Activated T-cell treated with anti-CD3 and anti-CD28 coated beads, Interleukin-2, amount 50 U/mL, for 72 hours (primary cell): ENCODE measurements at regions not wholly inside any gene's neighbourhood (a gene's known extent, or its start where the extent isn't known, plus 50 kb on each side); places are given as distances from the start of the nearest gene placed in this dataset.
"Not testable (repeated sequence)": the region's sequence is repeated elsewhere in the genome, so short reads cannot be mapped to it uniquely, and the experiment has no call there.

Experiments used
- ATAC-seq, 2 donors: fragments of 150-1000 bp; cut with Tn5 transposase; replicated peaks in 1 of 2; 2 replicates each; pipeline ENCODE4 v1.10.0; 2021; ENCODE audit warnings: moderate library complexity in 2 of 2, mild to moderate bottlenecking in 1 of 2
- DNase-seq, 2 donors: peaks; one replicate each; pipeline ENCODE4 v3.0.0; 2021 to 2022; ENCODE audit warnings: mixed read lengths in 1 of 2
- H3K27ac Mint-ChIP-seq: one replicate; pipeline ENCODE4 v1.8.0; 2022; ENCODE audit warnings: mild to moderate bottlenecking, moderate library complexity, mixed read lengths
- H3K27me3 Mint-ChIP-seq: one replicate; pipeline ENCODE4 v1.8.0; 2022; ENCODE audit warnings: low read depth, mixed read lengths
- H3K36me3 Mint-ChIP-seq, 2 donors: one replicate each; pipeline ENCODE4 v1.8.0; 2022; ENCODE audit warnings: mixed read lengths in 2 of 2, mild to moderate bottlenecking in 1 of 2; ENCODE audit not compliant: insufficient read depth in 2 of 2
- H3K4me1 Mint-ChIP-seq: one replicate; pipeline ENCODE4 v1.8.0; 2022; ENCODE audit warnings: low read depth, mixed read lengths
- H3K4me3 Mint-ChIP-seq, 2 donors: one replicate each; pipeline ENCODE4 v1.8.0; 2022; ENCODE audit warnings: mild to moderate bottlenecking in 2 of 2, mixed read lengths in 2 of 2, moderate library complexity in 2 of 2
- H3K9me3 Mint-ChIP-seq, 2 donors: one replicate each; pipeline ENCODE4 v1.8.0; 2022; ENCODE audit warnings: mixed read lengths in 2 of 2

DNA sequence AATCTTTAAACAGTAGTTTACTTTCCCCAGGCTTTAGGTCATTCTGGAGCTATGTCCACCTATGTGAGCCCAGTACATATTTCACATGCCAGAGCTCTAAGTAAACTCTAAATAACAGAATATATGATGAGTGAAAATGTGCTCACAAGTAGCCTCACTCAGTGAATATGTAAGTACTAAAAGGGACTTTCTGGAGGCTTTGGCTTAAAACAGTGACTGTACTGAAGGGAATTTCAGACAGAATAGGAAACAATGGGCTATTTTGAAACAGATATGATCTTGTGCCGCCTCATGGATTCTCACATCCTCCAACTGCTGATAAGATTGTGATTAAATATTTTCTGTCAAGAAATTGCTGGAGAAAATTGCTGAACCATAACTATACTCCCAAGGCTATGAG lies 747.9 kb downstream of the SOCS6 start:
- H3K4me1 Mint-ChIP-seq, result no peaks in the 10 kb centered on the region
- H3K36me3 Mint-ChIP-seq, result no peaks in the 10 kb centered on the region
- DNase-seq, result no peak
- peaks cover 0 to 4% of the 10 kb centered on the region in 2 donors for H3K9me3 Mint-ChIP-seq
- no peaks in the 10 kb centered on the region for H3K27me3 Mint-ChIP-seq
- no peak overlapping the region for H3K4me3 Mint-ChIP-seq
- H3K27ac Mint-ChIP-seq, result no peak overlapping the region
- no peak for ATAC-seq

DNA sequence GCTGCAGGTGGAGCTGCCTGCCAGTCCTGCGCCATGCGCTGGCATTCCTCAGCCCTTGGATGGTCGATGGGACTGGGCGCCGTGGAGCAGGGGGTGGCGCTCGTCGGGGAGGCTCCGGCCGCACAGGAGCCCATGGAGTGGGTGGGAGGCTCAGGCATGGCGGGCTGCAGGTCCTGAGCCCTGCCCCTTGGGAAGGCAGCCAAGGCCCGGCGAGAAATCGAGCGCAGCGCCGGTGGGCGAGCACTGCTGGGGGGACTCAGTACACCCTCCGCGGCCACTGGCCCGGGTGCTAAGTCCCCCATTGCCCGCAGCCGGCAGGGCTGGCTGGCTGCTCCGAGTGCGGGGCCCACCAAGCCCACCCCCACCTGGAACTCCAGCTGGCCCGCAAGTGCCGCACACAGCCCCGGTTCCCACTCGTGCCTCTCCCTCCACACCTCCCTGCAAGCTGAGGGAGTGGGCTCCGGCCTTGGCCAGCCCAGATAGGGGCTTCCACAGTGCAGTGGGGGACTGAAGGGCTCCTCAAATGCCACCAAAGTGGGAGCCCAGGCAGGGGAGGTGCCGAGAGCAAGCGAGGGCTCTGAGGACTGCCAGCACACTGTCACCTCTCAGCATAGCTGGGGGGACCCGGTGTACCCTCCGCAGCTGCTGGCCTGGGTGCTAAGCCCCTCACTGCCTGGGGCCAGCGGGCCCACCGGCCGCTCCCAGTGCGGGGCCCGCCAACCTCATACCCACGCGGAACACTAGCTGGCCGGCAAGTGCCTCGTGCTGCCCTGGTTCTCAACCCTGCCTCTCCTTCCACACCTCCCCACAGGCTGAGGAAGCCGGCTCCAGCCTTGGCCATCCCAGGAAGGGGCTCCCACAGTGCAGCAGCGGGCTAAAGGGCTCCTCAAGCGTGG lies 742.7 kb downstream of the SOCS6 start:
- not testable (repeated sequence) for H3K27ac Mint-ChIP-seq, H3K4me3 Mint-ChIP-seq, H3K27me3 Mint-ChIP-seq, H3K9me3 Mint-ChIP-seq, H3K36me3 Mint-ChIP-seq, ATAC-seq, DNase-seq, H3K4me1 Mint-ChIP-seq

DNA sequence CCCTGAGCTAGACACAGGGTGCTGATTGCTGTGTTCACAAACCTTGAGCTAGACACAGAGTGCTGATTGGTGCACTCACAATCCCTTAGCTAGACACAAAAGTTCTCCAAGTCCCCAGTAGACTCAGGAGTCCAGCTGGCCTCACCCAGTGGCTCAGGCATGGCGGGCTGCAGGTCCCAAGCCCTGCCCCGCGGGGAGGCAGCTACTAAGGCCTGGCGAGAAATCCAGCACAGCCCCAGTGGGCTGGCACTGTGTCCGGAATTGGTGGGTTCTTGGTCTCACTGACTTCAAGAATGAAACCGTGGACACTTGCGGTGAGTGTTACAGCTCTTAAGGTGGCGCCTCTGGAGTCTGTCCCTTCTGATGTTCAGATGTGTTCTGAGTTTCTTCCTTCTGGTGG lies 741.2 kb downstream of the SOCS6 start:
- H3K4me1 Mint-ChIP-seq, H3K9me3 Mint-ChIP-seq, H3K4me3 Mint-ChIP-seq, H3K27ac Mint-ChIP-seq, DNase-seq, H3K27me3 Mint-ChIP-seq, H3K36me3 Mint-ChIP-seq, ATAC-seq: not testable (repeated sequence)

DNA sequence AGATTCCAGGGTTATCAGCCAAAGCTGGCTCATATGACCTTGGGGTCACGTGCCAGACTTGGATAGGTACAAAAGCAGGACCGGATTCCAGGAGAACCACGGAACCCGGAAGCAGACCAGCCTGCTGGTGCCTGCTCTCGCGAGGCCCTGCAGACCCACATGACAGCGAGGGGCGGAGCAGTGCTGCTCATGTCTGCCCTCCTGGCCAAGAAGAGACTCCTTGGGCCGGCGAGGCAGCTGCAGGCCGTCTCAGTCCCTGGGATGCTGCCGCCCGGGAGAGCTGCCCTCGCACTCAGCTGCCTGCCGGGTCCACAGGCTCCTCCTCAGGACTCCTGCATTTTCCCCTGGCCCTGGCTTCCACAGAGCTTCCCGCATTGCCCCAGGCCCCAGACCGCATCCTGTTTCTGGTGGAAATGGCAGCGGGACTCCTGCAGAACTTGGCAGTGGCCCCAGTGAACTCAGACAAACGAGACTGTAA lies 739.5 kb downstream of the SOCS6 start:
- ATAC-seq, result no peak
- peaks cover 2% of the 10 kb centered on the region in 2 donors for H3K36me3 Mint-ChIP-seq
- no peak overlapping the region for H3K4me3 Mint-ChIP-seq

DNA sequence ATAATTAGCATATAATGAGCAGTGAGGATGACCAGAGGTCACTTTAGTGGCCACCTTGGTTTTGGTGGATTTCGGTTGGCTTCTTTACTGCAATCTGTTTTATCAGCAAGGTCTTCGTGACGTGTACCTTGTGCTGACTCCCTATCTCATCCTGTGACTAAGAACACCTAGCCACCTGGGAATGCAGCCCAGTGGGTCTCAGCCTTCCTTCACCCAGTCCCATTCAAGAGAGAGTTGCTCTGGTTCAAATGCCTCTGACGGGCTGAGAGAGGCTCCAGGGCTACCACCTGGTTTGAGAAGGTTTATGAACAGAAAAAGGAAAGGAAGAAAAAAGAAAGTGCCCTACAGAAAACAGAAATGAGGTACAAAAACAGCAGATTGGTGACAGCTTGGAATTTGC lies 738.7 kb downstream of the SOCS6 start:
- ATAC-seq, result no peak
- Mint-ChIP-seq H3K9me3 (peaks cover 0 to 2% of the 10 kb centered on the region in 2 donors), H3K4me3 (no peak overlapping the region), H3K4me1 (no peaks in the 10 kb centered on the region), H3K36me3 (peaks cover 2% of the 10 kb centered on the region in 2 donors), H3K27me3 (no peaks in the 10 kb centered on the region), H3K27ac (no peak overlapping the region)
- DNase-seq, result no peak

More for the DNA sequence above, 739.5 kb downstream of the SOCS6 start:
- Mint-ChIP-seq H3K27ac (no peak overlapping the region), H3K4me1 (no peaks in the 10 kb centered on the region), H3K27me3 (no peaks in the 10 kb centered on the region), H3K9me3 (peaks cover 0 to 2% of the 10 kb centered on the region in 2 donors)
- no peak for DNase-seq

DNA sequence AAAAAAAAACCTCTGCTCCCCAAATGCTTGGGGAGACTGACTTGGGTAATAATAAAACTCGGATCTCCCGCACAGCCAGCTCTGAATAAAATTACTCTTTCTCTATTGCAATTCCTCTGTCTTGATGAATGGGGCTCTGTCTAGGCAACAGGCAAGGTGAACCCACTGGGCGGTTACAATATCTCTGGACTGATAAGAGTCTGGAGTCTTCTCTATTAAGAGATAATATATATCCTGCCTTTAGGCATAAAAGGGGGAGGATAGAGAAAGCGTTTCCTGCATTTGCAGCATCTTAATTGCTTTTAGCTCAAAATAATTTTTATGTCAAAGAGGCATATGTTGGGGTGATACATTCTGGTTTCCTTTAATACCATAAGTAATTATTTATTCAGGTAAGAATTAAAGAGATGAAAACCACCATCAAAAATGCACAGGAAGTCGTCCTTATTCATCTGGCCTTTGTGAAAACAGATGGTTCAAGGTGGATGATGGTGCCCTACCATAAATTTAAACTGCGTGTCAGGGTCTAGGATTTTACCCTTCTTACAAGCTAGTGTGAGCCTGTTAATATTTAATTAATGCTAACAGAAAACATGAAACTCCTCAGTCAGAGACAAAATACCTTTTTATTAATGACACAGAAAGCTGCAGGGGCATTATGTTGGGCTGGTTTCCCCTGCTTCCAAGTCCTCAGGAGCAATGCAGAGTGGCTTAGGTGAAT lies 736.8 kb downstream of the SOCS6 start:
- Mint-ChIP-seq H3K27ac (no peak overlapping the region), H3K4me3 (no peak overlapping the region), H3K27me3 (no peaks in the 10 kb centered on the region), H3K36me3 (peaks cover 2% of the 10 kb centered on the region in 2 donors), H3K4me1 (no peaks in the 10 kb centered on the region), H3K9me3 (peaks cover 0 to 2% of the 10 kb centered on the region in 2 donors)
- ATAC-seq, result no peak
- DNase-seq, result no peak

DNA sequence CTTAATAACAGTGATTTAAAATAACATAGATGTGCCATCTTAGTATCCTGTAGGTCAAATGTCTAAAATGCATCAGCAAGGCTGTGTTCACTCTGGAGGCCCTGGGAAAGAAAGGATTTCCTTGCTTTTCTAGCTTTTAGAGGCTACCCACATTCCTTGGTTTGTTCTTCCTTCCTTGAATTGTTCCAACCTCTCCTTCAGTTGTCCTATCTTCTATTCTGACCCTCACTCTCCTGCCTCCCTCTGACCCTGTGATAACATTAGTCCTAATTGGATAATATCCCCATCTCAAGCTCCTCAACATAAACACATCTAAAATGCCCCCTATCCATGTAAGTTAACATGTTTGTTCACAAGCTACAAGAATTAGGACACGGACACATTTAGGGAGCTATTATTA lies 733.5 kb downstream of the SOCS6 start:
- Mint-ChIP-seq H3K27me3 (no peaks in the 10 kb centered on the region), H3K36me3 (no peaks in the 10 kb centered on the region), H3K4me3 (no peak overlapping the region), H3K4me1 (no peaks in the 10 kb centered on the region), H3K27ac (no peak overlapping the region), H3K9me3 (peaks cover 0 to 3% of the 10 kb centered on the region in 2 donors)
- ATAC-seq, result no peak
- no peak for DNase-seq

DNA sequence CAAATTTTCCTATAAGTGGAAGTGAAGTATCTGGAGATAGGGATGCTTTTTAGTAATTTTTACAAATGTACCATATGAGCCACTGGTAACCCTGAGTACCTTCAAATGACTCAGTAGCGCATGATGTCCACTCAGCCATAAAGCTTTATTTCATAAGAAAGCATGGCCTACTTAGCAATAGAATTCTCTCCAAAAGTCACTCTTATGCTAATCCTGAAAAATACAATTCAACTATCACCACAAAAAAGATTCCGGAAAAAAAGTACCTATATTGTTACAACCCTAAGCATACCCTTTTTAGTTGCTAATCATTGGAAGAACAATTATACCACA lies 732.2 kb downstream of the SOCS6 start:
- ATAC-seq, result no peak
- Mint-ChIP-seq H3K4me1 (no peaks in the 10 kb centered on the region), H3K36me3 (no peaks in the 10 kb centered on the region), H3K27ac (no peak overlapping the region), H3K4me3 (no peak overlapping the region), H3K9me3 (peaks cover 0 to 3% of the 10 kb centered on the region in 2 donors), H3K27me3 (no peaks in the 10 kb centered on the region)
- DNase-seq, result no peak

DNA sequence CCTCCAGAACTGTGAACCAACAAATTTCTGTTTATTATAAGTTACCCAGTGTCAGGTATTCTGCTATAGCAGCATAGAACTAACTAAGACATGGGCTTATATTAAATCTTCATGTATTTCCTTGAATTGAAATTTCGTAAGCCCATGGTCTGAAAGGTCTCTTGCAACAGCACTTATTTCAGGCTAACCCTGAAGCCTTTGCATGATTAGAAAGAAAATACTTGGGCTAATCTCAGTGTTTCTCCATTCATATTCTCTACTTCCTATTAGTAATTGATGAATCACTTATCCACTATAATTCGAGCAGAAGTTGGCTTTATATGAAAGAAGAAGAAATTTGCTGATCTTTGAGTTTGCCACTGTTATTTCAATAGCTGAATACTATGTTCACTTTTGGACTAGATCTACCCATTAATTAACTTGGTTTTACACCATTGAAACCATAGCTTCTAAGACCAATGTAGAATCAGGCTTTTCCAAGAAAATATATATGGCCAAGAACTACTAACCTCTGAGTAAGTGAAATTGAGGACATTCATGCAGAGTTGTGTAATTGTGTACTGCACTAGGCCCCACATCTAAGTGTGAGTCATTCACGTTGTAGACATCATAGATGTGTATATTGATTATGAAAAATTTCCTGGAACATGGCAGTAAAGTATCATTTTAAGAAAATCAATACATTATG lies 731.6 kb downstream of the SOCS6 start:
- H3K4me3 Mint-ChIP-seq, result no peak overlapping the region
- no peak overlapping the region for H3K27ac Mint-ChIP-seq
- ATAC-seq (no peak), DNase-seq (no peak)
- peaks cover 0 to 3% of the 10 kb centered on the region in 2 donors for H3K9me3 Mint-ChIP-seq
- H3K27me3 Mint-ChIP-seq, result no peaks in the 10 kb centered on the region
- H3K36me3 Mint-ChIP-seq, result no peaks in the 10 kb centered on the region
- no peaks in the 10 kb centered on the region for H3K4me1 Mint-ChIP-seq

DNA sequence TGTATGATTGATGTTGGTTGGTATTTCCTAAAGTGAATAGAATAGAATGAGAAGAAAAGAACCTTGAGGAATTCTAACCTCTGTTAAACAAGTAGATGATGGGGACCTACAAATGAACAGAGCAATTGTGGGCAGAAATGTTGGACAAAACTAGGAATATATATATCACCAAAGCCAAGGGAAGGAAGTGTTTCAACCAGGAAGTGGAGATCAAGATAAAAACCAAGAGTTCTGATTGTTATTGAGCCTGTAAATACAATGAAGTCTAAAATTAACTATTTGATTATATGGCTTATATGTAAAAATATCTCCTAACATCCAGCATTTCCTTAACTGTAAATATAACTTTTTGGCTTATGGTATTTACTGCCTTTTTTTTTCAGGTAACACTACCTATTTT lies 730.0 kb downstream of the SOCS6 start:
- no peak for ATAC-seq
- H3K27me3 Mint-ChIP-seq, result no peaks in the 10 kb centered on the region
- no peak overlapping the region for H3K27ac Mint-ChIP-seq
- no peaks in the 10 kb centered on the region for H3K36me3 Mint-ChIP-seq
- no peak overlapping the region for H3K4me3 Mint-ChIP-seq
- H3K9me3 Mint-ChIP-seq, result peaks cover 0 to 3% of the 10 kb centered on the region in 2 donors
- H3K4me1 Mint-ChIP-seq, result no peaks in the 10 kb centered on the region
- DNase-seq, result no peak

DNA sequence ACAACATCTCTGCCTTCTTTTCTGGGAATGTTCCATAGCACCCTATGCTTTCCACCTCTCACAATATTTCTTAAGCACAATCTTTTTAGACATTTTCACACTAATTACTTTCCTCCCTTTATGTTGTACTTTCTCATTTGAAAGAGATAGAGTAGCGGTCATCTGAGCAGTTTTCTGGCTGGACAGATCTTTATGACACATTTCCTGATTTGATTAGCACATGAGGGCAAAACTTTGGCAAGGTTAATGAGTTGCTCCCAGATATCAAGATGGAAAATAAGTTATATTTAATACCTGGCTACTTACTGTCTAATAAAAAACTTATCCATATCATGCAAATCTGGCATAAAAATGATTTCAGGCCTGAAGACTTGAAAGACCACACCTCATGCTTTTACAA lies 723.9 kb downstream of the SOCS6 start:
- no peaks in the 10 kb centered on the region for H3K27me3 Mint-ChIP-seq
- no peak overlapping the region for H3K27ac Mint-ChIP-seq
- no peaks in the 10 kb centered on the region for H3K4me1 Mint-ChIP-seq
- H3K9me3 Mint-ChIP-seq, result no peaks in the 10 kb centered on the region
- no peak overlapping the region for H3K4me3 Mint-ChIP-seq
- DNase-seq, result no peak
- H3K36me3 Mint-ChIP-seq, result no peaks in the 10 kb centered on the region
- ATAC-seq, result no peak

DNA sequence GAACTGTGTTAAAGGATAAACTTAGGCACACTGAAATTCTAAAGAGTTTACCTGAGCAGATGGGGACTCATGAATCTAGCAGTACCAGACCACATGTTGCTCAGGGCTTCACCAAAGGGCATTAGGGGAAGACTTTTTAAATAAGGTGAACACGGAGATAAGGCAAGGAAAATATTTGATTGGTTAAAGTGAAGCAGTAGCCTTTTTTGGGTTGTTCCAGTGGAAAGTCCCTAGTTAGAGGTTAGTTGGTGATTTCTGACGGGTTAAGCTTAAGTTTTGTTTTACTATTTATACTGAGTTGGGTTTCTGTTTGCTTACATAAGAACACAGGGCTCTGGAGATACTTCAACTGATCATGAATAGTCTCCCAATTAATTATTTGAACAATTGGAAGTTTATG lies 722.5 kb downstream of the SOCS6 start:
- H3K27me3 Mint-ChIP-seq, result no peaks in the 10 kb centered on the region
- no peak overlapping the region for H3K27ac Mint-ChIP-seq
- no peak overlapping the region for H3K4me3 Mint-ChIP-seq
- no peaks in the 10 kb centered on the region for H3K9me3 Mint-ChIP-seq
- DNase-seq (no peak), ATAC-seq (no peak)
- H3K36me3 Mint-ChIP-seq, result no peaks in the 10 kb centered on the region
- H3K4me1 Mint-ChIP-seq, result no peaks in the 10 kb centered on the region

DNA sequence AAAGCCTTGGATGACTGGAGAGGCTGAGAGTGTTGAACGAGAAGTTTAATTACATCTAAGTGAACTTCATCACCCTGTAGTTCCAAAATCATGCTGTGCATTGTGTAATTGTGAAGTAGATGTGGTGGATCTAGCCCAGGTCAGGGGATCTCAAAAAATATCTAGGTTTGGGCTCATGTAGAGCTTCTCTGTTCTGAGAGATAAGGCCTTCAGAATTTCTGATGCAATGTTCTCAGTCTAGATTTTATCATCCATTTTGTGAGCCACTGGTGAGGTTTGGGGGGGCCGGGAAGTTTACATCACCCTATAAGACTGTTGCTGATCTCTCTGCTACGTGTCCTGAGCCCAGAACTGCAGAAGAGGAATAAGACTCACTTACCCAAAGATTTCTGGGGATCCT lies 719.4 kb downstream of the SOCS6 start:
- DNase-seq, result no peak
- no peak overlapping the region for H3K27ac Mint-ChIP-seq
- H3K9me3 Mint-ChIP-seq, result peaks cover 0 to 3% of the 10 kb centered on the region in 2 donors
- no peak for ATAC-seq
- H3K4me3 Mint-ChIP-seq, result no peak overlapping the region
- no peaks in the 10 kb centered on the region for H3K27me3 Mint-ChIP-seq
- no peaks in the 10 kb centered on the region for H3K4me1 Mint-ChIP-seq
- no peaks in the 10 kb centered on the region for H3K36me3 Mint-ChIP-seq
